Astrocyte of the cerebellum (primary cell): ENCODE measurements at regions not wholly inside any gene's neighbourhood (a gene's known extent, or its start where the extent isn't known, plus 50 kb on each side); places are given as distances from the start of the nearest gene placed in this dataset.

Source experiments
- DNase-seq: peaks from one replicate; pipeline ENCODE4 v3.0.0-alpha.2; 2011; ENCODE audit warnings: low read depth
- H3K4me3 ChIP-seq: 2 replicates; pipeline ENCODE4 v1.5.1; 2011; ENCODE audit warnings: mild to moderate bottlenecking, low read depth, low read length, moderate library complexity
- CTCF ChIP-seq: IDR thresholded peaks from 2 replicates; pipeline ENCODE4 v1.5.1; 2012; ENCODE audit warnings: low read length, low read depth, moderate library complexity, mild to moderate bottlenecking; ENCODE audit errors: missing control alignments
- in situ Hi-C: cut with HindIII; loops from 2 replicates; pipeline ENCODE4 v1.10.0; 2017; ENCODE audit warnings: low sequenced_read_pairs

- no peak for DNase-seq
- in situ Hi-C loops = loop anchor here (25.0 kb wide), 1 partner anchor 414 kb away; the partner anchor contains the start of gene MEIS1
- no peak for TF ChIP-seq CTCF
- no peak overlapping the region for H3K4me3 ChIP-seq
These were observed 416.5 kb downstream of the MEIS1 start for GRCh38 chr2:66851449-66851872.

- no peak overlapping the region for H3K4me3 ChIP-seq
- DNase-seq = no peak
- TF ChIP-seq CTCF = no peak
- in situ Hi-C loops = loop anchor here (25.0 kb wide), 1 partner anchor 416 kb away; the partner anchor contains the start of gene MEIS1
These were observed 418.0 kb downstream of the MEIS1 start for GRCh38 chr2:66852953-66853352.

GRCh38 chr2:66853585-66853984 is 418.7 kb downstream of the MEIS1 start:
- no peak for TF ChIP-seq CTCF
- in situ Hi-C loops = loop anchor here (25.0 kb wide), 1 partner anchor 416 kb away; the partner anchor contains the start of gene MEIS1
- DNase-seq = no peak
- no peak overlapping the region for H3K4me3 ChIP-seq

- in situ Hi-C loops = loop anchor here (25.0 kb wide), 1 partner anchor 417 kb away; the partner anchor contains the start of gene MEIS1
These were observed 419.4 kb downstream of the MEIS1 start for GRCh38 chr2:66854298-66854697.

GRCh38 chr2:66862885-66863650 is 428.1 kb downstream of the MEIS1 start:
- H3K4me3 ChIP-seq = no peak overlapping the region
- DNase-seq = no peak
- in situ Hi-C loops = loop anchor here (25.0 kb wide), 1 partner anchor 426 kb away; the partner anchor contains the start of gene MEIS1
- TF ChIP-seq CTCF = no peak

More at GRCh38 chr2:66854298-66854697, 419.4 kb downstream of the MEIS1 start:
- no peak overlapping the region for H3K4me3 ChIP-seq
- no peak for TF ChIP-seq CTCF
- no peak for DNase-seq

- in situ Hi-C loops = loop anchor here (25.0 kb wide), 1 partner anchor 428 kb away; the partner anchor contains the start of gene MEIS1
- no peak for DNase-seq
These were observed 430.2 kb downstream of the MEIS1 start for GRCh38 chr2:66865161-66865560.

More at GRCh38 chr2:66865161-66865560, 430.2 kb downstream of the MEIS1 start:
- no peak for TF ChIP-seq CTCF
- no peak overlapping the region for H3K4me3 ChIP-seq
